ENCODE measurements at regions not wholly inside any gene's neighbourhood (a gene's known extent, or its start where the extent isn't known, plus 50 kb on each side); places are given as distances from the start of the nearest gene placed in this dataset.

GRCh38 chr1:25001125-25001915, 71.2 kb upstream of the RUNX3 start:
- DNase-seq (ENCODE audit: low read depth in 2 of 2), result no peak

DNA sequence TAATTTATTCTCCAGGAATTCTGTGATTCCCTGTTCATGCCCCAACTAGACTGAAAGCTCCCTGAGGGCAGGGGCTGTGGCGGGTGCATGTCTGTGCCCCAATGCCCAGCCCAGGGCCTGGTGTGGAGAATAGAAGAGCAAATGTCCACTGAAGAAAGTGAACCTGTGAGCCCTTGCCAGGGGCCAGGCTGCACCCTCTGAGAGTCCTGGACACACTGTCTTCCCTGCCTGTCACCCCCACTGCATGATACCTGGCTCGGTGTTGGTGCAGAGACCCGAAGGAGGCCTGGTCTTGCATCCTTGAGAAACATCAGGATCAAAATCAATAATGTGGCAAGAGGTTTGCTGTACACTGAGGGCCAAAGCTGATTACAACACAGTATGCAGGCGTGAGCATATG, 69.8 kb upstream of the RUNX3 start:
- DNase-seq (ENCODE audit: low read depth in 2 of 2), result no peak

- no peak for DNase-seq (ENCODE audit: low read depth in 2 of 2)
These were observed 69.3 kb upstream of the RUNX3 start for GRCh38 chr1:24999426-24999825.

DNA sequence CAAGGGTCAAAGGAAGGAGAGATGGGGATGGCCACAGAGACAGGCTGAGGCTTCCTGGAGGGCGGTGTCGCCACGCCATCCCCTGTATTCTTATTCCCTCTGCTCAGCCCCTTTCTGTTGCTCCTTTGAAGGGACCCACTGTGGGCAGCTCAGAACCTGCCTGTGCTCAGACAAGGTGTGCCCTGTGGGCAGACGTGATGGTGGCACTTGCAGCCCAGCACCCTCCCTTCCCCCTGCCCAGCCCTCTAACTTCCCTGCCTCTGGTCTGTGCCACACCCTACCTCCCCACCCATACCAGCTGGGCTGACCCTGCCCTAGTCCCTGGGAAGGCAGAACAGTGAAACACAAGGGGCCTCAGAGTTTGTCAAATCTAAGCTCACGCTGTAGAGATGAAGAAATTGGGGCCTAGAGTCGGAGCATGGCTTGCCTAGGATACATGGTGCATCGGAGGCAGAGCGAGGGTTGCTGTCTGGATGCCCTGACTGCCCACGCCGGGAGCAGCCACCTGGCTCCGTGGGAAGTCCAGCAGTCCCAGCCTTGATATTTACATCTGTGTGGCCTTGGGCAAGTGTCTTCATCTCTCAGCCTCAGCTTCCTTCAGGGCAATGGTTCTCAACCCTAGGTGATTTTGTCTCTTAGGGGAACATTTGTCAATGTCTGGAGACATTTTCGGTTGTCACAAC, 68.6 kb upstream of the RUNX3 start:
- DNase-seq (ENCODE audit: low read depth in 2 of 2), result no peak

- no peak for DNase-seq (ENCODE audit: low read depth in 2 of 2)
These were observed 67.2 kb upstream of the RUNX3 start for GRCh38 chr1:24996983-24997893.

- DNase-seq (ENCODE audit: low read depth in 2 of 2), result no peak
These were observed 66.4 kb upstream of the RUNX3 start for GRCh38 chr1:24996456-24996855.

GRCh38 chr1:24995661-24996060, 65.6 kb upstream of the RUNX3 start:
- no peak for DNase-seq (ENCODE audit: low read depth in 2 of 2)

DNA sequence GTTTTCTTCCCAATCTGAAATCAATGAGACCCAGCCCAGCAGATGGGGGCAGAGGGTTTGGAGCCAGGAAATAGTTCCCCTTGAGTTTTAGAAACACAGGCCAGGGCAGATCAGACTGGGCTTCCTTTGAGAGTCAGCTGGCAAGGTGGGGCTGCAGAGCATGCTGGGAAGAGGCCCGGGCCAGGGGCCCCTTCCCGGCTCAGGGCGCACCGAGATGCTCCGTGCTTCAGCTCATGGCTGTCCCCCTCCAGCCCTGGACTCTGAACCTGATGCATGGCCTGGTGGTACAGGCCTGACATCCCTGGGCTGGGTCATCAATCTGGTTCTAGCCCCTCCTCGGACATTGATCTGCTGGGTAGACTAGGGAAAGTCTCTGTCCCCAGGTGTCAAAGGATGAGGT, 65.1 kb upstream of the RUNX3 start:
- DNase-seq (ENCODE audit: low read depth in 2 of 2), result no peak

DNA sequence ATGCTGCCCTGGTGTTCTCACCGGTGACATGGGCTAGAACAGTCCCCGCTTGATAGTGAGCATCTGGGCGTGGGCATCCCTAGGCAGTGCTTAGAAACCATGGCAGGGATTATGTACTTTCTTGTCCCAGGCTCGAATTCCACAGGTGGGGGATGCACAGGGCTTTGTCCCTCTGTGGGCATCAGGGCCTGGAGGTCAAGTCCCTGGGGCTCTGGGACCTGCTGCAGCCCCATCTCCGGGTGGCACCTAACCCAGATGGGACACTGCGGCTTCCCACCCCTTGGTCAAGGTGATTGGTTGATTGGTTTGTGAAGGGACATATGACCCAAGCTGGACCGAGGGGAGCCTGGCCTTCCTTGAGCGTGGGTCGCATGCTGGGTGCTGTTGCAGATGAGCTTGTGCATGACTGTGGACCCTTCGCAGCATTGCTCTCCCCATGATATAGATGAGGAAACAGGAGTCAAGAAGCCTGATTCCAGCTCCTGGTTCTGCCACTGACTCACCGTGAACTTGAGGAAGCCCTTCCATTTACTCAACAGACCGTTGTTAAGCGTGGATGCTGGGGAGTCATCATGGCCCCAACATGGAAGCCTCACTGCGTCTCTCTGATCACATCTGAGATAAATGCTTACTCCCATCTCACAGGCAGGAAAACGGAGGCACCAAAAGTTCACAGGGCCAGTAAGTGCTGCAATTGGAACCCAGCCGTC, 64.0 kb upstream of the RUNX3 start:
- DNase-seq (ENCODE audit: low read depth in 2 of 2), result no peak

DNA sequence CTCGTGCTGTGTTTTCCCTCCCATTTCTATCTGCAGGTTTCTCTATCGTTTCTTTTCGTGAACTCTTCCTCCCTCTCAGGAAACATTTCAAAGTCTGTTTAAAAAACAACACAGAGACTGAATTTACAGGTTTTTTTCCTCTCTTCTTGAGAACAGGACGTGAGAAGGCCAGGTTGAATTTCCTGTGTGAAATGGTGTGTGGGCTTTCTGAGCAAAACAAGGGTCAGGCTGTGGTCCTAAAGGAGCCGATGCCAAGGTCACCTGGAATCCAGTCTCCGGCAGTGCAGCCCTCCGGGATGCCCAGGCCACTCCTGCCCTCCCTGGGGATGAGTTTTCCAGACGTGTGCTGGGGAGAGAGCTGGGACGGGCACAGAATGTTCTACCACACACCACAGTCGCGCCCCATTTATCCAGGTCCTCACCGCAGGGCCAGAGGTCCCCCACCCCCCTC, 62.7 kb upstream of the RUNX3 start:
- no peak for DNase-seq (ENCODE audit: low read depth in 2 of 2)

DNA sequence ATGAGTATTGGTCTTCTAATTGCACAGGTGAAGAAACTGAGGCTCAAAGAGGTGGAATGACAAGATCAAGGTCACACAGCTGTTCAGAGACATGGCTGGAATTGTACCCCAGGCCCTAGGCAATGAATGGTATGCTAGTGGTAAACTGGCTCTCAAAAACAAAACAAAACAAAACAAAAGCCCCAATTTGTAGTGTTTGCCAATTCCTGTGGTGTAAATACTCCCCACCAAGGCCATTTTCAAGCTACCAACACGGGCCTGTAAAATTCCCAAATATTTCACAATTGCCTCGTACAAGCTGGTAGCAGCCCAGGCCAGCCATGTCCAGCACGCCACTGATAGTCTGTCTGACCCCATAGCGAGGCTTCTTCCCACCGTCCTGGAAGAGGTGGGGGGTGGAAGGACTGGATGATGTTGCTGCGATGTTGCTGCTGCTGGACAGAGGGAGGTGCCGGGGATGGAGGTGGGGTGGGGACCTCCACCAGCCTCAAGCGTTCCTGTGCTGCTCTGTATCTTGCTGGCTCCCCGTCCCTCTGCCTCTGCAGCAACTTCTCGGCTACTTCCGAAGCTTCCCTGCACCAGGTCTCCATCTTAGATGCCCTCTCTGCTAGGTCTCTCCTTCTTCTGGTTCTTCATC, 62.2 kb upstream of the RUNX3 start:
- no peak for DNase-seq (ENCODE audit: low read depth in 2 of 2)

DNA sequence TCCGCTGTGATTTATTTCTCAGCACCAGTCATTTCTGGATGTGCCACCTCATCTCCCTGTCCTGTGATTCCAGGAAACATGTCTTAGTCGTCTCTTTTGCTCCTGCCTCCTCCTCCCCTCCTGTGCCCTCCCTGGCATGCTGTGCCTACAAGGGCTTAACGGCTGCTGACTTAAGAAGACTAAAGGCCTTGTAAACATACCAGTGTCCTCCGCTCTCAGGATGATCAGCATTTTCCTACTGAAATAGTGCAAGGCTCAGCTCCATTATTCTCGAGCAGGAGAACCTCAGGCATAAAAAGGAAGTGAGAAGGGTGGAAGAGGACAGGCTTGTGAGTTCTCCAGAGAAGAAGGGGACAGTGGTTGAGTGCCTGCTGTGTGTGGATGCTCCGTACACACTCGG, 61.6 kb upstream of the RUNX3 start:
- DNase-seq (ENCODE audit: low read depth in 2 of 2), result no peak

GRCh38 chr1:24990779-24991641, 60.9 kb upstream of the RUNX3 start:
- DNase-seq (ENCODE audit: low read depth in 2 of 2), result no peak

- no peak for DNase-seq (ENCODE audit: low read depth in 2 of 2)
These were observed 60.1 kb upstream of the RUNX3 start for GRCh38 chr1:24990136-24990535.

- DNase-seq (ENCODE audit: low read depth in 2 of 2), result no peak
These were observed 59.0 kb upstream of the RUNX3 start for GRCh38 chr1:24989082-24989481.

DNA sequence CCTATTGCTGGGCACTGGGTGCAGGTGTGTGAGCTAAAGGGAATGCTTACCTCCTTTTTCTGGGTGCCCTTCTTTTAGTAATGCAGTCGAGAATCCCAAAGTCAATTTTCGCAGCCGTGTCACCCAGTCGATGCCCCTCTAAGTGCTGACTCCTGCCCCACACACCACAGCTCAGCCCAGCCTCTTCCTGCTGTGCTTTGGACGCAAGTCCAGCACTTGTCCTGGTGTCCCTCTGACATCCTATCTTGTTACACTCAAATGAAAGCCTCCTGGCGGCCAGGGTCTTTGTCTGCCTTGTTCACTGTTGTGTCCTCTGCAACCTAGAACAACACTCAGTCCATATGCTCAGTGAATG, 58.5 kb upstream of the RUNX3 start:
- no peak for DNase-seq (ENCODE audit: low read depth in 2 of 2)

DNA sequence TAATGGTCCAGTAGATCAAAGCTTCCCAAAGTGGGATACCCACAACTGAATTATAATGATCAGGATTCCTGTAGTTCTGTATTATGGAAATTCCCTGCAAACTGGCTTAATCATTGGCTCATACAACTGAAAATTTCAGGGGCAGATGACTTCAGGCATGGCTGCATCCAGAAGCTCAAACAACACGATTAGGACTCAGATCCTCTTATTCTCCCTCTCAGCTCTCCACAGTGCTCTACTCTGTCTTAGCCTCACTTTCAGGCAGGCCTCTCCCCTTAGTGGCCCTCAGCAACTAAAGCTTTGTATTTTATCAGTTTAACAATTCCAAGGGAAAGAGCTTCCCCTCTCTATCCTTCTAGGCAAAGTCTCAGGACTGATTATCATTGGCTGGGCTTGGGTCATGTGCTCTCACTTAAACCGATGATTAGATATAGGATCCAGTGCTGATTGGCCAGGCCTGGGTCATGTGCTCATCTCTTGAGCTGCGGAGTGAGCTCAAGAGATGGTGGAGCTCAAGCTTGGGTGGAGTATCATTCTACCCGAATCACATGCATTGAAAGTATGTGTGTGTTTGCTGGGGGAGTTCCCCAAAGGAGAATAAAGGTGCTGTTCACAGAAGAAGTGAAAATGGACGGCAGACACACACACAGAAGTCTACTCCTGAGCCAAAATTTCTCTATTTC, 57.9 kb upstream of the RUNX3 start:
- no peak for DNase-seq (ENCODE audit: low read depth in 2 of 2)

DNA sequence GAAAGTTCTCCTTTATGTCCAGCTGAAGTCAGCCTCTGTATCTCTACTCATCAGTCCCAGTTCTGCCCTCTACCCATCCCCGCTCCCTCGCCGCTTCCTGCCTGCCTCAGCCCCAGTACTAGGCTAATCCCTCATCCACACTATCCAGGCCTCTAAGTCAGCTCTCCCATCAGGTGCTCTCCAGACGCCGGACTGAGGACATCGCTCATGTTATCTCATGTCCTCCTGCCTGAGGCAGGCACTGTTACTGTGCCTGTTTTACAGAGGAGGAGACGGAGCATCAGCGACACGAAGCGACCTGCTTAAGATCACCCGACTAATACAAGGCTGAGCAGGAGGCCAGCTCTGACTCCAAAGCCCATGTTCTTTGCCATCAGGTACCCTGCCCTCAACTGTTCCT, 57.3 kb upstream of the RUNX3 start:
- no peak for DNase-seq (ENCODE audit: low read depth in 2 of 2)

GRCh38 chr1:24986372-24986965, 56.4 kb upstream of the RUNX3 start:
- DNase-seq (ENCODE audit: low read depth in 2 of 2), result no peak
